A549 (cell line): ENCODE measurements at regions not wholly inside any gene's neighbourhood (a gene's known extent, or its start where the extent isn't known, plus 50 kb on each side); places are given as distances from the start of the nearest gene placed in this dataset.

Experiments used
- MYC ChIP-seq: IDR thresholded peaks from 2 replicates; pipeline ENCODE4 v1.6.1; 2012; ENCODE audit warnings: mild to moderate bottlenecking, inconsistent platforms, low read length, improper control_type of control experiment, borderline replicate concordance
- TF ChIP-seq, protein P1 (sequence below): fragments of >200 bp; sonication (Bioruptor Twin); formaldehyde crosslinking; IDR thresholded peaks from 3 replicates; pipeline ENCODE4 v1.5.1; 2016
- TF ChIP-seq, protein P2 (sequence below): fragments of >200 bp; sonication (Bioruptor Twin); formaldehyde crosslinking; IDR thresholded peaks from 3 replicates; pipeline ENCODE4 v1.6.1; 2016
- TF ChIP-seq, protein P3 (sequence below): fragments of 200-600 bp; sonication (generic); IDR thresholded peaks from 2 replicates; pipeline ENCODE4 v1.6.1; 2016; ENCODE audit warnings: antibody characterized with exemption, mild to moderate bottlenecking, moderate library complexity

DNA sequence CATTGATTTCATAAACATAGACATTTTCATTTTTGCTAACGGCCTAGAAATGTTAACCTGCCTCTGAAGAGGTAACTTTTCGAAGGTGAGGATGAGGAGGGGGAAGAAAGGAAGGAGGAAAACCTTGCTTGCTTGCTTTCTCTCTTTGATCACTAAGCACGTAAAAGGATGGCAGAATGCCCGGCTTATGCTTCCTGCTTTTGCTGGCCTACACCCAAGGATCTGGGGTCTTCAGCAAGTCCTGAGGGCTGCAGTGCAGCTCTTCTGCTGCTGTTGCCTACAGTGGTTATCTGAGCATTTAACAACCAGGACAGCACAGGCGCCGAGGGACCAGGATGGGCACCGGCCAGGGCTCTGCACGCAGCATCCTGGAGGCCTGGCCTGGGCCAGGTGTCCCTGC is 150.8 kb upstream of the TAB2 start:
- TF ChIP-seq, protein P1, sequence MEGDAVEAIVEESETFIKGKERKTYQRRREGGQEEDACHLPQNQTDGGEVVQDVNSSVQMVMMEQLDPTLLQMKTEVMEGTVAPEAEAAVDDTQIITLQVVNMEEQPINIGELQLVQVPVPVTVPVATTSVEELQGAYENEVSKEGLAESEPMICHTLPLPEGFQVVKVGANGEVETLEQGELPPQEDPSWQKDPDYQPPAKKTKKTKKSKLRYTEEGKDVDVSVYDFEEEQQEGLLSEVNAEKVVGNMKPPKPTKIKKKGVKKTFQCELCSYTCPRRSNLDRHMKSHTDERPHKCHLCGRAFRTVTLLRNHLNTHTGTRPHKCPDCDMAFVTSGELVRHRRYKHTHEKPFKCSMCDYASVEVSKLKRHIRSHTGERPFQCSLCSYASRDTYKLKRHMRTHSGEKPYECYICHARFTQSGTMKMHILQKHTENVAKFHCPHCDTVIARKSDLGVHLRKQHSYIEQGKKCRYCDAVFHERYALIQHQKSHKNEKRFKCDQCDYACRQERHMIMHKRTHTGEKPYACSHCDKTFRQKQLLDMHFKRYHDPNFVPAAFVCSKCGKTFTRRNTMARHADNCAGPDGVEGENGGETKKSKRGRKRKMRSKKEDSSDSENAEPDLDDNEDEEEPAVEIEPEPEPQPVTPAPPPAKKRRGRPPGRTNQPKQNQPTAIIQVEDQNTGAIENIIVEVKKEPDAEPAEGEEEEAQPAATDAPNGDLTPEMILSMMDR, result no peak
- TF ChIP-seq, protein P2, sequence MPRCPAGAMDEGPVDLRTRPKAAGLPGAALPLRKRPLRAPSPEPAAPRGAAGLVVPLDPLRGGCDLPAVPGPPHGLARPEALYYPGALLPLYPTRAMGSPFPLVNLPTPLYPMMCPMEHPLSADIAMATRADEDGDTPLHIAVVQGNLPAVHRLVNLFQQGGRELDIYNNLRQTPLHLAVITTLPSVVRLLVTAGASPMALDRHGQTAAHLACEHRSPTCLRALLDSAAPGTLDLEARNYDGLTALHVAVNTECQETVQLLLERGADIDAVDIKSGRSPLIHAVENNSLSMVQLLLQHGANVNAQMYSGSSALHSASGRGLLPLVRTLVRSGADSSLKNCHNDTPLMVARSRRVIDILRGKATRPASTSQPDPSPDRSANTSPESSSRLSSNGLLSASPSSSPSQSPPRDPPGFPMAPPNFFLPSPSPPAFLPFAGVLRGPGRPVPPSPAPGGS, result no peak
- TF ChIP-seq MYC, result no peak
- TF ChIP-seq, protein P3, sequence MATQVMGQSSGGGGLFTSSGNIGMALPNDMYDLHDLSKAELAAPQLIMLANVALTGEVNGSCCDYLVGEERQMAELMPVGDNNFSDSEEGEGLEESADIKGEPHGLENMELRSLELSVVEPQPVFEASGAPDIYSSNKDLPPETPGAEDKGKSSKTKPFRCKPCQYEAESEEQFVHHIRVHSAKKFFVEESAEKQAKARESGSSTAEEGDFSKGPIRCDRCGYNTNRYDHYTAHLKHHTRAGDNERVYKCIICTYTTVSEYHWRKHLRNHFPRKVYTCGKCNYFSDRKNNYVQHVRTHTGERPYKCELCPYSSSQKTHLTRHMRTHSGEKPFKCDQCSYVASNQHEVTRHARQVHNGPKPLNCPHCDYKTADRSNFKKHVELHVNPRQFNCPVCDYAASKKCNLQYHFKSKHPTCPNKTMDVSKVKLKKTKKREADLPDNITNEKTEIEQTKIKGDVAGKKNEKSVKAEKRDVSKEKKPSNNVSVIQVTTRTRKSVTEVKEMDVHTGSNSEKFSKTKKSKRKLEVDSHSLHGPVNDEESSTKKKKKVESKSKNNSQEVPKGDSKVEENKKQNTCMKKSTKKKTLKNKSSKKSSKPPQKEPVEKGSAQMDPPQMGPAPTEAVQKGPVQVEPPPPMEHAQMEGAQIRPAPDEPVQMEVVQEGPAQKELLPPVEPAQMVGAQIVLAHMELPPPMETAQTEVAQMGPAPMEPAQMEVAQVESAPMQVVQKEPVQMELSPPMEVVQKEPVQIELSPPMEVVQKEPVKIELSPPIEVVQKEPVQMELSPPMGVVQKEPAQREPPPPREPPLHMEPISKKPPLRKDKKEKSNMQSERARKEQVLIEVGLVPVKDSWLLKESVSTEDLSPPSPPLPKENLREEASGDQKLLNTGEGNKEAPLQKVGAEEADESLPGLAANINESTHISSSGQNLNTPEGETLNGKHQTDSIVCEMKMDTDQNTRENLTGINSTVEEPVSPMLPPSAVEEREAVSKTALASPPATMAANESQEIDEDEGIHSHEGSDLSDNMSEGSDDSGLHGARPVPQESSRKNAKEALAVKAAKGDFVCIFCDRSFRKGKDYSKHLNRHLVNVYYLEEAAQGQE, result no peak
